AG09309 (cell line): ENCODE measurements at regions not wholly inside any gene's neighbourhood (a gene's known extent, or its start where the extent isn't known, plus 50 kb on each side); places are given as distances from the start of the nearest gene placed in this dataset.

Source experiments
- DNase-seq: peaks from one replicate; pipeline ENCODE4 v3.0.0-alpha.2; 2010; ENCODE audit warnings: low read depth
- H3K4me3 ChIP-seq: 2 replicates; pipeline ENCODE4 v1.5.1; 2011; ENCODE audit warnings: mild to moderate bottlenecking, low read depth, low read length, moderate library complexity; ENCODE audit not compliant: control insufficient read depth
- CTCF ChIP-seq: IDR thresholded peaks from 2 replicates; pipeline ENCODE4 v1.5.1; 2011; ENCODE audit warnings: mild to moderate bottlenecking, low read depth, low read length, inconsistent platforms; ENCODE audit not compliant: insufficient read depth, control insufficient read depth; ENCODE audit errors: missing control alignments

- no peak for TF ChIP-seq CTCF
- H3K4me3 ChIP-seq, result no peak overlapping the region
- no peak for DNase-seq
Observed at GRCh38 chr5:143932584-143932983, 120.6 kb downstream of the HMHB1 start.

- H3K4me3 ChIP-seq, result no peak overlapping the region
- TF ChIP-seq CTCF, result no peak
- no peak for DNase-seq
Observed at GRCh38 chr5:143933451-143933850, 121.5 kb downstream of the HMHB1 start.

GRCh38 chr5:143934821-143935220 lies 122.9 kb downstream of the HMHB1 start:
- no peak for DNase-seq
- H3K4me3 ChIP-seq, result no peak overlapping the region
- TF ChIP-seq CTCF, result no peak

GRCh38 chr5:143938230-143938629 lies 126.3 kb downstream of the HMHB1 start:
- TF ChIP-seq CTCF, result no peak
- H3K4me3 ChIP-seq, result no peak overlapping the region
- DNase-seq, result no peak

GRCh38 chr5:143946837-143947236 lies 134.9 kb downstream of the HMHB1 start:
- no peak for TF ChIP-seq CTCF
- DNase-seq, result no peak
- H3K4me3 ChIP-seq, result no peak overlapping the region

GRCh38 chr5:143947313-143947712 lies 135.4 kb downstream of the HMHB1 start:
- DNase-seq, result no peak
- H3K4me3 ChIP-seq, result no peak overlapping the region
- no peak for TF ChIP-seq CTCF

GRCh38 chr5:143952809-143953208 lies 140.8 kb downstream of the HMHB1 start:
- no peak for TF ChIP-seq CTCF
- H3K4me3 ChIP-seq, result no peak overlapping the region
- no peak for DNase-seq
